ENCODE measurements at regions not wholly inside any gene's neighbourhood (a gene's known extent, or its start where the extent isn't known, plus 50 kb on each side); places are given as distances from the start of the nearest gene placed in this dataset.
"Not testable (repeated sequence)": the region's sequence is repeated elsewhere in the genome, so short reads cannot be mapped to it uniquely, and the experiment has no call there.

DNA sequence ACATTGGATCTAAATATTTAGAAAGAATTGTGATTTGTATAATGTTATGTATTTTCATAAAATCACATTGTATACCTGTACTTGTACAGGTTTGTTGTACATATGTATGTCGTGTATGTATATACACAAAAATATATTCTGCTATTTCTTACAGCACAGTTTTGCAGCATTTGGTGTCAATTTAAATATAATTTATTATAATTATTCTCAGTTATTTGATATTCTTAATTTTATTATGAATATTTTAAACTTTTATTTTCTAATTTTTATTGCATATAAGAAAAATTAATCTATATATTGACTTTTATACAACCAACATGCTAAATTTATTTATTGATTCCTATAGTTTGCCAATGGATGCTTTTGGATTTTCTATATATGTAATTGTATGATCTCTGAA lies 137.0 kb downstream of the GOLGA6L6 start:
- not testable (repeated sequence) for H3K9me3 Mint-ChIP-seq; H3K4me1 Mint-ChIP-seq (ENCODE audit: low read depth); ATAC-seq (replicated peaks in 1 of 2); H3K27ac Mint-ChIP-seq; DNase-seq; H3K36me3 Mint-ChIP-seq (ENCODE audit: insufficient read depth in 2 of 2); H3K4me3 Mint-ChIP-seq; H3K27me3 Mint-ChIP-seq (ENCODE audit: low read depth)

DNA sequence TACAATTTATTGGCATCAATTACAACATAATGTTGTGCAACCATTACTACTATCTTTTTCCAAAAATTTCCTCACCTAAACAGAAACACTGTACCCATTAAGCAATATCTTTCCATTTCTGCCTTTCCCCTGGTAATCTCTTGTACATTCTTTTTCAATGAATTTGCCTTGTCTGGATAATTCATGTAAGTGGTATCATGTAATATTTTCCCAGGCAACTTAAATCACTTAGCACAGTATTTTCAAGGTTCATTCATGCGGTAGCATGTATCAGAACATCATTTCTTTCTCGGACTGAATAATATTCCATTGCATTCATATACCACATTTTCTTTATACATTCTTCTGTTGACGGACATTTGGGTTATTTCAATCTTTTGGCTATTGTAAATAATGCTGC lies 139.0 kb downstream of the GOLGA6L6 start:
- H3K4me3 Mint-ChIP-seq; H3K27me3 Mint-ChIP-seq (ENCODE audit: low read depth); H3K36me3 Mint-ChIP-seq (ENCODE audit: insufficient read depth in 2 of 2); H3K27ac Mint-ChIP-seq; DNase-seq; H3K4me1 Mint-ChIP-seq (ENCODE audit: low read depth); H3K9me3 Mint-ChIP-seq; ATAC-seq (replicated peaks in 1 of 2): not testable (repeated sequence)

DNA sequence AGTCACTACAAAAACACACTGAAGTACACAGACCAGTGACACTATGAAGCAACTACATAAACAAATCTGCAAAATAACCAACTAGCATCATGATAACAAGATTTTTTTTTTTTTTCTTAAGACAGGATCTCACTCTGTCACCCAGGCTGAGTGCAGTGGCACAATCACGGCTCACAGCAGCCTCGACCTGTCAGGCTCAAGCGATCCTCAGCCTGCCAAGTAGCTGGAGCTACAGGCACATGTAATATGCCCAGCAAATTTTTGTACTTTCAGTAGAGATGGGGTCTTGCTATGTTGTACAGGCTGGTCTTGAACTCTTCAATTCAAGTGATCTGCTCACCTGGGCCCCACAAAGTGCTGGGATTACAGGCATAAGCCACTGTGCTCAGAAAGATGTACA lies 140.5 kb downstream of the GOLGA6L6 start:
- H3K4me3 Mint-ChIP-seq; H3K27me3 Mint-ChIP-seq (ENCODE audit: low read depth); H3K36me3 Mint-ChIP-seq (ENCODE audit: insufficient read depth in 2 of 2); H3K9me3 Mint-ChIP-seq; ATAC-seq (replicated peaks in 1 of 2); DNase-seq; H3K27ac Mint-ChIP-seq; H3K4me1 Mint-ChIP-seq (ENCODE audit: low read depth): not testable (repeated sequence)

DNA sequence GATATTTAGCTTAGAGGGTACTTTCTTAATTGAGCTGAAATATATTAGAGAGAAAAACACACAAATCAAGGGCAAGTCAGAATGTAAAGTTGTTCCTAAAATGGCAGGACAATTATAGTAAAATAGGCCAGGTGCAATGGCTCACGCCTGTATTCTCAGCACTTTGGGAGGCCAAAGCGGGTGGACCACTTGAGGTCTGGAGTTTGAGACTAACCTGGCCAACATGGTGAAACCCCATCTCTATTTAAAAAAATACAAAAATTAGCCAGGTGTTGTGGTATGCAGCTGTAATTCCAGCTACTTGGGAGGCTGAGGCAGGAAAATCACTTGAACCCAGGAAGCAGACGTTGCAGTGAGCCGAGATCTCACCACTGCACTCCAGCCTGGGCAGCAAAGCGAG lies 142.9 kb downstream of the GOLGA6L6 start:
- H3K27ac Mint-ChIP-seq; H3K9me3 Mint-ChIP-seq; ATAC-seq (replicated peaks in 1 of 2); DNase-seq; H3K4me1 Mint-ChIP-seq (ENCODE audit: low read depth); H3K36me3 Mint-ChIP-seq (ENCODE audit: insufficient read depth in 2 of 2); H3K4me3 Mint-ChIP-seq; H3K27me3 Mint-ChIP-seq (ENCODE audit: low read depth): not testable (repeated sequence)

DNA sequence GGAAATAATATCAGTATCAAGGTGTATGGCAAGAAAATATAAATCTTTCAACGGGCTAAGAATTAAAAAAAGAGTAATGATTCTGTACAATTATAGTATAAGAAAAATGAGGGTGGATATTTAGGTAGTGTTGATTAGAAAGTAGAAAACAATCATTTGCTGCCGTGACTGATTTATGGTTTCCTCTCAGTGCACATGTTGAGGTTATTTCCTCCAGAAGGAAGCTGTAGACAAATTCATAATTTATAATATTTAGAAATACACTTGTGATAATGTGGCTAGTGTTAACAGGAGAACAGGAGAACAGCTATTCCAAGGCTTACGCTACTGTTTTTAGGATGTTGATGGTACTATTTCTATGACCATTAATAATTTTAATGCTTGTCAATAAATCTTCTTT lies 153.4 kb downstream of the GOLGA6L6 start:
- not testable (repeated sequence) for H3K4me3 Mint-ChIP-seq

DNA sequence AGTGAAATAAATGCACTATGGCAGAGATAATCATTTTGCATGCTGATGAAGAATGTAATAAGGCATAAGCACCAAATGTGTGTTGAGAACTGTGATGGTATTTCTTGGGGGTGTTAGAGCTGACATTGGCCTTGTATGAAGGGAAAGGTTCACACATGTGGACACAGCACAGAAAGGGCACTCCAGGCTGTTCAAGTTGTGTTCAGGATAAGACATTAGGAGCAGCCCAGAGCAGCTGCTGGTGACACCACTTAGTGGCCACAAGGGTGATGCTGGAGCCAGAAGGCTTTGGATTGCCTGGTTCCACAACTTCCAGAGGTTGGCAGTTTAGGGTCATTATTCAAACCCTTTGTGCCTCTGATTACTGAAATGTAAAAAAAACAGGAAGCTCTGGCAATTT lies 155.4 kb downstream of the GOLGA6L6 start:
- ATAC-seq (replicated peaks in 1 of 2) = no peak
- Mint-ChIP-seq H3K27me3 (ENCODE audit: low read depth) (no peaks in the 10 kb centered on the region), H3K4me3 (no peak overlapping the region)

More for the DNA sequence above, 153.4 kb downstream of the GOLGA6L6 start:
- not testable (repeated sequence) for H3K36me3 Mint-ChIP-seq (ENCODE audit: insufficient read depth in 2 of 2); DNase-seq; H3K4me1 Mint-ChIP-seq (ENCODE audit: low read depth); ATAC-seq (replicated peaks in 1 of 2); H3K9me3 Mint-ChIP-seq; H3K27me3 Mint-ChIP-seq (ENCODE audit: low read depth); H3K27ac Mint-ChIP-seq

DNA sequence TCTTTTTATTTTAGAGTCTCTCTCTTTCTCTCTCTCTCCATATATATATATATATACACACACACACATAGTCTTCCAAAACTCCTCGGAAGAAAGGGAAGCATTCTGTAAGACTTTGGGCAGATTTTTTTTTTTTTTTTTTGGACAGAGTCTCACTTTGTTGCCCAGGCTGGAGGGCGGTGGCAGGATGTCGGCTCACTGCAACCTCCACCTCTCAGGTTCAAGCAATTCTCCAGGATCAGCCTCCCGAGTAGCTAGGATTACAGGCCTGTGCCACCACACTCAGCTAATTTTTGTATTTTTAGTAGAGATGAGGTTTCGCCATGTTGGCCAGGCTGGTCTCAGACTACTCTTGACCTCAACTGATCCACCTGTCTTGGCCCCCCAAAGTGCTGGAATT lies 161.4 kb downstream of the GOLGA6L6 start:
- DNase-seq; H3K4me1 Mint-ChIP-seq (ENCODE audit: low read depth); H3K36me3 Mint-ChIP-seq (ENCODE audit: insufficient read depth in 2 of 2); H3K4me3 Mint-ChIP-seq; H3K27me3 Mint-ChIP-seq (ENCODE audit: low read depth); ATAC-seq (replicated peaks in 1 of 2); H3K27ac Mint-ChIP-seq; H3K9me3 Mint-ChIP-seq: not testable (repeated sequence)

More for the DNA sequence above, 155.4 kb downstream of the GOLGA6L6 start:
- Mint-ChIP-seq H3K4me1 (ENCODE audit: low read depth) (no peaks in the 10 kb centered on the region), H3K36me3 (ENCODE audit: insufficient read depth in 2 of 2) (no peaks in the 10 kb centered on the region), H3K27ac (no peak overlapping the region), H3K9me3 (no peaks in the 10 kb centered on the region)
- DNase-seq = no peak

DNA sequence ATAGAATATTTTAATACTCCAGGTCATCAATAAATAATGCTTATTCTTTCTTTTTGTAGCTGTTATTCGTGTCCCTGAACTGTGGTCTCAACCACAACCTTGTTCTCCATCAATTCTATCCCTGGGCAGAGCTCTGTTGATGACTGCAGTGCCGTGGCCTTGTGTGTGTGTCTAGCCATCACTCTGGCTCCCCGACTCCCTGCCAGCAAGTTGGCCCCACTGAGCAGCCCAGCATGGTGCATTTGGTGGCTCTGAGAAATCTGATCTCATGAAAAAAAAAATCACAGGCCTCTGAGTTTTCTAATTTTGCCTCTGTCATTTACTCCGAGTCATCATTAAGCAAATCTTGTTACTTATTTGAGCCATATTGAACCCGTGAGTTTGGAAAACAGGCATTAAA lies 164.7 kb downstream of the GOLGA6L6 start:
- DNase-seq (no peak), ATAC-seq (replicated peaks in 1 of 2) (no peak)
- Mint-ChIP-seq H3K27ac (no peak overlapping the region), H3K4me3 (no peak overlapping the region), H3K27me3 (ENCODE audit: low read depth) (no peaks in the 10 kb centered on the region), H3K4me1 (ENCODE audit: low read depth) (no peaks in the 10 kb centered on the region), H3K9me3 (no peaks in the 10 kb centered on the region), H3K36me3 (ENCODE audit: insufficient read depth in 2 of 2) (no peaks in the 10 kb centered on the region)

DNA sequence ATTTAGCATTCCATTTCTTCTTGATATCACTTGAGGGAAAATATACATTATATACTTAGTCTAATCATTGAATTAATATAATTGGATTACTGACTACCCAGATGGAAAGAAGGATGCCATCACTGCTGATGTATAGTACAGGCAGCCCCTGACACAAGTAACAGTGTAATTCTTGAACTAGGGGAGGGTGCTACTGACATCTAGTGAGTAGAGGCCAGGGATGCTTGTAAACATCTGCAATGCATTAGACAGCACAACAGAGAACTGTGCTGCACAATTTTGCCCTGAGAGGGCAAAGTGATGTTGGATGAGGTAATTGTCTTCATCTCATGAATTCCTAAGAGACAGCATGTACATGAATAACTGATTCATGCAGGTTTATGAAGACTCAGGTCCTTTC lies 169.2 kb downstream of the GOLGA6L6 start:
- not testable (repeated sequence) for ATAC-seq (replicated peaks in 1 of 2)

DNA sequence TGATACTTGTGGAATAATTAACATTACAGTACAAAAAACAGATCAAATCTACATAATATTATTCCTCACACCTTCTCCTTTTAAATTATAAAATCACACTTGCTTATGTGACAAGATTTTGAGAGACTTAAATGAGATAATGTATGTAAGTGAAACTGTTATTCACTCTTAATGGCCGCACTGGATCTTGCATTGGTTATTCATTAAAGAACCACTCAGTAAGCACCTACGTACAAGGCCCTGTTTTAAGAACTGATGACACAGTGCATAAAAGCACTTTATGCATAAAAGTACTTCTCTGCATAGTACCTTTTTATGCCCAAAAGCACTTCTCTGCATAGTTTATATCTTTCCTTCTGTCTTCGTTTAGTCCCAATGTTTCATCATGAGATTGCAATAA lies 172.1 kb downstream of the GOLGA6L6 start:
- ATAC-seq (replicated peaks in 1 of 2) (no peak), DNase-seq (no peak)
- H3K4me3 Mint-ChIP-seq = no peak overlapping the region
- no peaks in the 10 kb centered on the region for H3K4me1 Mint-ChIP-seq (ENCODE audit: low read depth)
- H3K27ac Mint-ChIP-seq = no peak overlapping the region
- H3K27me3 Mint-ChIP-seq (ENCODE audit: low read depth) = no peaks in the 10 kb centered on the region
- no peaks in the 10 kb centered on the region for H3K36me3 Mint-ChIP-seq (ENCODE audit: insufficient read depth in 2 of 2)
- H3K9me3 Mint-ChIP-seq = no peaks in the 10 kb centered on the region

More for the DNA sequence above, 169.2 kb downstream of the GOLGA6L6 start:
- H3K9me3 Mint-ChIP-seq; DNase-seq; H3K27ac Mint-ChIP-seq; H3K27me3 Mint-ChIP-seq (ENCODE audit: low read depth); H3K4me3 Mint-ChIP-seq; H3K36me3 Mint-ChIP-seq (ENCODE audit: insufficient read depth in 2 of 2); H3K4me1 Mint-ChIP-seq (ENCODE audit: low read depth): not testable (repeated sequence)

DNA sequence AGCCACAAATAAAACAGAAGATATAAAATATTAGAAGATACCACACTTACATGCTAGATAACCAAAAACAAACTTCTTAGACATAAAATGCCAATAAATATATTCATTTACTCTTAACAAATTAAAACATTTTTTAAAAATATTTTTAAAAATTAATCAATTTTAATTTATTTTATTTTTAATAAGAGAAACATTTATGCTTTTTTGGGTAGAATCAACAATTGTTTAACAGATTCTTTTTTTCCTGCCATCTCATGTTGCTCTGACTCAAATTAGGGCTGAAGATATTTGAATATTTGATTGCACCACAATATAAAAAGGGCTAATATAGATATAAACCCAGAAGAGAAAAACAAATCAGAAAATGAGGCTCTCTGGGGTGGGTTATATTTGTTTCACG lies 172.6 kb downstream of the GOLGA6L6 start:
- no peaks in the 10 kb centered on the region for H3K36me3 Mint-ChIP-seq (ENCODE audit: insufficient read depth in 2 of 2)
- H3K27ac Mint-ChIP-seq = no peak overlapping the region
- no peak overlapping the region for H3K4me3 Mint-ChIP-seq
- DNase-seq (no peak), ATAC-seq (replicated peaks in 1 of 2) (no peak)
- H3K9me3 Mint-ChIP-seq = no peaks in the 10 kb centered on the region
- H3K27me3 Mint-ChIP-seq (ENCODE audit: low read depth) = no peaks in the 10 kb centered on the region
- H3K4me1 Mint-ChIP-seq (ENCODE audit: low read depth) = no peaks in the 10 kb centered on the region

DNA sequence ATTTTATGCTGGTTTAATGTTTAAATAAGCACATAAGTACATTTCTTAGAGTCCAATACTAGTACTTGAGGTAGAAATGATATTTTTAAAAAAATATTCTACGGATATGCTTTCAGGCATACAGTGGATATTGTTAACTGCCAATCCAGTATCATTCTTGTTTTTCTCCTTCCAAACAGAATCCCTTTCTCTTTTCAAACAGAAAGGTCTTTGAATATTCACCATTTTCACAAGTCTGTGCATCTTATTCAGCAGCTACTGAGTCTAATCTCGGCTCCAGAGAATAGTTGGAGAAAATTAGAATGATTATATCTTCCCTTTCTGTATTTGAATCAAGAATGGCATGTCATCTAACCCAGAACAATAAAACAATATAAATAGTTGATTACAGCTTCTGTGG lies 174.5 kb downstream of the GOLGA6L6 start:
- H3K27me3 Mint-ChIP-seq (ENCODE audit: low read depth) = no peaks in the 10 kb centered on the region
- no peaks in the 10 kb centered on the region for H3K4me1 Mint-ChIP-seq (ENCODE audit: low read depth)
- ATAC-seq (replicated peaks in 1 of 2) (no peak), DNase-seq (no peak)
- H3K27ac Mint-ChIP-seq = no peak overlapping the region
- no peaks in the 10 kb centered on the region for H3K9me3 Mint-ChIP-seq
- H3K36me3 Mint-ChIP-seq (ENCODE audit: insufficient read depth in 2 of 2) = no peaks in the 10 kb centered on the region
- H3K4me3 Mint-ChIP-seq = no peak overlapping the region

DNA sequence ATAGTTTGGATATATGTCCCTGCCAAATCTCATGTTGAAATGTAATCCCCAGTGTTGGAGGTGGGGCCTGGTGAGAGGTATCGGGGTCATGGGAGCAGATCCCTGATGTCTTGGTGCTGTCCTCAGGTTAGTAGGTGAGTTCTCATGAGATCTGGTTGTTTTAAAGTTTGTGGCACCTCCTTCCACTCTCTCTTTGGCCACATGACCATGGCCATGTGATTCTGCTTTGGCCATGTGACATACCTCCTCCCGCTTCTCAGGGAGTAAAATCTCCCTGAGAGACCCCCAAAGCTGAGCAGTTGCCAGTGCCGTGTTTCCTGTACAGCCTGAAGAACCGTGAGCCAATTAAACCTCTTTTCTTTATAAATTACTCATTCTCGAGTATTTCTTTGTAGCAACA lies 178.0 kb downstream of the GOLGA6L6 start:
- not testable (repeated sequence) for H3K27ac Mint-ChIP-seq; ATAC-seq (replicated peaks in 1 of 2); H3K9me3 Mint-ChIP-seq; H3K4me3 Mint-ChIP-seq; H3K4me1 Mint-ChIP-seq (ENCODE audit: low read depth); DNase-seq; H3K27me3 Mint-ChIP-seq (ENCODE audit: low read depth); H3K36me3 Mint-ChIP-seq (ENCODE audit: insufficient read depth in 2 of 2)

DNA sequence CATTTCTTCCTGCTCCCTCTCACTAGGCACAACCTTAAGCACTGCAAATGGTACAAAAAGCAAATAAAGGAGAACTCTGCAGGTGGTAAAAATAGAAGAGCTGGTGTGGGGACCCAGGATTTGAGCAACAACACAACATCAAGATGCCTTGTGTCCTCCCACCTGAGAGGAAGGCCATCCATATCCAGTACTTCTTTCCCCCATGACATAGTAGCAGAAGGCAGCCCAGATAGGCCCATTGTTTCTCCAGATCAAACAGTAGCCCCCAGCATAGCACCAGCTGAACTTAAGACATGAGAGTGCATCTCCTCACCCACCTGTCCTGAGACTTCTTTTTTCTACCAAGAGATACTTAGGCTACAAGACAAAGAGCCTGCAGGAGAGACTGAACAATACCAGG lies 180.5 kb downstream of the GOLGA6L6 start:
- ATAC-seq (replicated peaks in 1 of 2) = no peak
- peaks cover 5% of the 10 kb centered on the region for H3K4me1 Mint-ChIP-seq (ENCODE audit: low read depth)
- no peaks in the 10 kb centered on the region for H3K27me3 Mint-ChIP-seq (ENCODE audit: low read depth)
- no peak overlapping the region for H3K4me3 Mint-ChIP-seq
- H3K36me3 Mint-ChIP-seq (ENCODE audit: insufficient read depth in 2 of 2) = no peaks in the 10 kb centered on the region
- H3K27ac Mint-ChIP-seq = no peak overlapping the region
- H3K9me3 Mint-ChIP-seq = no peaks in the 10 kb centered on the region
- DNase-seq = no peak

All from activated T-cell treated with anti-CD3 and anti-CD28 coated beads, Interleukin-2, amount 50 U/mL, for 72 hours (primary cell).